ENCODE measurements at regions not wholly inside any gene's neighbourhood (a gene's known extent, or its start where the extent isn't known, plus 50 kb on each side); places are given as distances from the start of the nearest gene placed in this dataset.

GRCh38 chr6:153727885-153728284 lies 311.2 kb upstream of the OPRM1 start:
- intact Hi-C loops (cut with micrococcal nuclease) = no loop called here
- no peaks in the 10 kb centered on the region for H3K36me3 Mint-ChIP-seq (ENCODE audit: low read depth)
- H3K4me3 Mint-ChIP-seq = no peak overlapping the region
- H3K4me1 Mint-ChIP-seq (ENCODE audit: low read depth) = no peaks in the 10 kb centered on the region
- H3K27ac Mint-ChIP-seq = no peak overlapping the region
- no peaks in the 10 kb centered on the region for H3K27me3 Mint-ChIP-seq (ENCODE audit: insufficient read depth)
- H3K9me3 Mint-ChIP-seq = no peaks in the 10 kb centered on the region
- DNase-seq (ENCODE audit: low spot score) = no peak

- Mint-ChIP-seq H3K27ac (no peak overlapping the region), H3K4me1 (ENCODE audit: low read depth) (no peaks in the 10 kb centered on the region), H3K36me3 (ENCODE audit: low read depth) (no peaks in the 10 kb centered on the region), H3K27me3 (ENCODE audit: insufficient read depth) (no peaks in the 10 kb centered on the region), H3K9me3 (no peaks in the 10 kb centered on the region), H3K4me3 (no peak overlapping the region)
- intact Hi-C loops (cut with micrococcal nuclease) = no loop called here
- DNase-seq (ENCODE audit: low spot score) = no peak
Measured at GRCh38 chr6:153725456-153725855, 313.6 kb upstream of the OPRM1 start.

GRCh38 chr6:153720732-153721131 lies 318.3 kb upstream of the OPRM1 start:
- no peak for DNase-seq (ENCODE audit: low spot score)
- Mint-ChIP-seq H3K4me1 (ENCODE audit: low read depth) (no peaks in the 10 kb centered on the region), H3K4me3 (no peak overlapping the region), H3K27ac (no peak overlapping the region), H3K27me3 (ENCODE audit: insufficient read depth) (no peaks in the 10 kb centered on the region), H3K36me3 (ENCODE audit: low read depth) (no peaks in the 10 kb centered on the region), H3K9me3 (no peaks in the 10 kb centered on the region)
- intact Hi-C loops (cut with micrococcal nuclease) = no loop called here

GRCh38 chr6:153705429-153705828 lies 333.6 kb upstream of the OPRM1 start:
- Mint-ChIP-seq H3K4me3 (no peak overlapping the region), H3K27ac (no peak overlapping the region), H3K27me3 (ENCODE audit: insufficient read depth) (no peaks in the 10 kb centered on the region), H3K36me3 (ENCODE audit: low read depth) (no peaks in the 10 kb centered on the region), H3K9me3 (peaks cover 6% of the 10 kb centered on the region), H3K4me1 (ENCODE audit: low read depth) (no peaks in the 10 kb centered on the region)
- DNase-seq (ENCODE audit: low spot score) = no peak
- intact Hi-C loops (cut with micrococcal nuclease) = no loop called here

- peaks cover 6% of the 10 kb centered on the region for H3K9me3 Mint-ChIP-seq
- H3K36me3 Mint-ChIP-seq (ENCODE audit: low read depth) = no peaks in the 10 kb centered on the region
- H3K4me3 Mint-ChIP-seq = no peak overlapping the region
- intact Hi-C loops (cut with micrococcal nuclease) = no loop called here
- DNase-seq (ENCODE audit: low spot score) = no peak
- H3K4me1 Mint-ChIP-seq (ENCODE audit: low read depth) = no peaks in the 10 kb centered on the region
- no peaks in the 10 kb centered on the region for H3K27me3 Mint-ChIP-seq (ENCODE audit: insufficient read depth)
- H3K27ac Mint-ChIP-seq = no peak overlapping the region
Measured at GRCh38 chr6:153702671-153703070, 336.4 kb upstream of the OPRM1 start.

- H3K4me3 Mint-ChIP-seq = no peak overlapping the region
- no peaks in the 10 kb centered on the region for H3K27me3 Mint-ChIP-seq (ENCODE audit: insufficient read depth)
- no peaks in the 10 kb centered on the region for H3K9me3 Mint-ChIP-seq
- intact Hi-C loops (cut with micrococcal nuclease) = no loop called here
- DNase-seq (ENCODE audit: low spot score) = no peak
- no peaks in the 10 kb centered on the region for H3K4me1 Mint-ChIP-seq (ENCODE audit: low read depth)
- H3K36me3 Mint-ChIP-seq (ENCODE audit: low read depth) = no peaks in the 10 kb centered on the region
- H3K27ac Mint-ChIP-seq = no peak overlapping the region
Measured at GRCh38 chr6:153698637-153699036, 340.4 kb upstream of the OPRM1 start.

GRCh38 chr6:153698001-153698400 lies 341.0 kb upstream of the OPRM1 start:
- no peaks in the 10 kb centered on the region for H3K4me1 Mint-ChIP-seq (ENCODE audit: low read depth)
- DNase-seq (ENCODE audit: low spot score) = no peak
- no peak overlapping the region for H3K4me3 Mint-ChIP-seq
- intact Hi-C loops (cut with micrococcal nuclease) = no loop called here
- no peaks in the 10 kb centered on the region for H3K36me3 Mint-ChIP-seq (ENCODE audit: low read depth)
- no peaks in the 10 kb centered on the region for H3K9me3 Mint-ChIP-seq
- H3K27ac Mint-ChIP-seq = no peak overlapping the region
- H3K27me3 Mint-ChIP-seq (ENCODE audit: insufficient read depth) = no peaks in the 10 kb centered on the region

- H3K4me1 Mint-ChIP-seq (ENCODE audit: low read depth) = no peaks in the 10 kb centered on the region
- no peak overlapping the region for H3K27ac Mint-ChIP-seq
- no peaks in the 10 kb centered on the region for H3K36me3 Mint-ChIP-seq (ENCODE audit: low read depth)
- no peak for DNase-seq (ENCODE audit: low spot score)
- H3K4me3 Mint-ChIP-seq = no peak overlapping the region
- no peaks in the 10 kb centered on the region for H3K9me3 Mint-ChIP-seq
- H3K27me3 Mint-ChIP-seq (ENCODE audit: insufficient read depth) = no peaks in the 10 kb centered on the region
- intact Hi-C loops (cut with micrococcal nuclease) = no loop called here
Measured at GRCh38 chr6:153677522-153677921, 361.5 kb upstream of the OPRM1 start.

GRCh38 chr6:153673750-153674149 lies 365.3 kb upstream of the OPRM1 start:
- Mint-ChIP-seq H3K27ac (no peak overlapping the region), H3K27me3 (ENCODE audit: insufficient read depth) (no peaks in the 10 kb centered on the region), H3K9me3 (no peaks in the 10 kb centered on the region), H3K36me3 (ENCODE audit: low read depth) (no peaks in the 10 kb centered on the region), H3K4me3 (no peak overlapping the region), H3K4me1 (ENCODE audit: low read depth) (no peaks in the 10 kb centered on the region)
- intact Hi-C loops (cut with micrococcal nuclease) = no loop called here
- no peak for DNase-seq (ENCODE audit: low spot score)

- H3K4me1 Mint-ChIP-seq (ENCODE audit: low read depth) = no peaks in the 10 kb centered on the region
- H3K9me3 Mint-ChIP-seq = no peaks in the 10 kb centered on the region
- no peak overlapping the region for H3K4me3 Mint-ChIP-seq
- no peaks in the 10 kb centered on the region for H3K36me3 Mint-ChIP-seq (ENCODE audit: low read depth)
- H3K27ac Mint-ChIP-seq = no peak overlapping the region
- intact Hi-C loops (cut with micrococcal nuclease) = no loop called here
- no peak for DNase-seq (ENCODE audit: low spot score)
- no peaks in the 10 kb centered on the region for H3K27me3 Mint-ChIP-seq (ENCODE audit: insufficient read depth)
Measured at GRCh38 chr6:153673225-153673624, 365.8 kb upstream of the OPRM1 start.

- no peak overlapping the region for H3K27ac Mint-ChIP-seq
- intact Hi-C loops (cut with micrococcal nuclease) = no loop called here
Measured at GRCh38 chr6:153670403-153671026, 368.5 kb upstream of the OPRM1 start.

GRCh38 chr6:153668758-153669157 lies 370.3 kb upstream of the OPRM1 start:
- H3K9me3 Mint-ChIP-seq = no peaks in the 10 kb centered on the region
- H3K4me1 Mint-ChIP-seq (ENCODE audit: low read depth) = no peaks in the 10 kb centered on the region
- no peak for DNase-seq (ENCODE audit: low spot score)
- H3K36me3 Mint-ChIP-seq (ENCODE audit: low read depth) = no peaks in the 10 kb centered on the region
- no peak overlapping the region for H3K4me3 Mint-ChIP-seq
- intact Hi-C loops (cut with micrococcal nuclease) = no loop called here
- no peak overlapping the region for H3K27ac Mint-ChIP-seq
- no peaks in the 10 kb centered on the region for H3K27me3 Mint-ChIP-seq (ENCODE audit: insufficient read depth)

More at GRCh38 chr6:153670403-153671026, 368.5 kb upstream of the OPRM1 start:
- no peaks in the 10 kb centered on the region for H3K36me3 Mint-ChIP-seq (ENCODE audit: low read depth)
- no peak overlapping the region for H3K4me3 Mint-ChIP-seq
- no peaks in the 10 kb centered on the region for H3K27me3 Mint-ChIP-seq (ENCODE audit: insufficient read depth)
- DNase-seq (ENCODE audit: low spot score) = no peak
- H3K9me3 Mint-ChIP-seq = no peaks in the 10 kb centered on the region
- H3K4me1 Mint-ChIP-seq (ENCODE audit: low read depth) = no peaks in the 10 kb centered on the region

- no peaks in the 10 kb centered on the region for H3K9me3 Mint-ChIP-seq
- no peak overlapping the region for H3K4me3 Mint-ChIP-seq
- no peaks in the 10 kb centered on the region for H3K36me3 Mint-ChIP-seq (ENCODE audit: low read depth)
- no peaks in the 10 kb centered on the region for H3K4me1 Mint-ChIP-seq (ENCODE audit: low read depth)
- intact Hi-C loops (cut with micrococcal nuclease) = no loop called here
- no peak overlapping the region for H3K27ac Mint-ChIP-seq
- no peak for DNase-seq (ENCODE audit: low spot score)
- H3K27me3 Mint-ChIP-seq (ENCODE audit: insufficient read depth) = no peaks in the 10 kb centered on the region
Measured at GRCh38 chr6:153662982-153663381, 376.1 kb upstream of the OPRM1 start.

- H3K27ac Mint-ChIP-seq = no peak overlapping the region
- no peaks in the 10 kb centered on the region for H3K36me3 Mint-ChIP-seq (ENCODE audit: low read depth)
- no peak for DNase-seq (ENCODE audit: low spot score)
- no peak overlapping the region for H3K4me3 Mint-ChIP-seq
- intact Hi-C loops (cut with micrococcal nuclease) = no loop called here
- no peaks in the 10 kb centered on the region for H3K4me1 Mint-ChIP-seq (ENCODE audit: low read depth)
- no peaks in the 10 kb centered on the region for H3K27me3 Mint-ChIP-seq (ENCODE audit: insufficient read depth)
- H3K9me3 Mint-ChIP-seq = no peaks in the 10 kb centered on the region
Measured at GRCh38 chr6:153645326-153645725, 393.7 kb upstream of the OPRM1 start.
